Neural cell (in vitro differentiated cells): ENCODE measurements at regions not wholly inside any gene's neighbourhood (a gene's known extent, or its start where the extent isn't known, plus 50 kb on each side); places are given as distances from the start of the nearest gene placed in this dataset.

ENCODE experiments used
- CTCF ChIP-seq: fragments of 450-650 bp; IDR thresholded peaks from 2 replicates; pipeline ENCODE4 v1.5.1; 2014; ENCODE audit warnings: antibody characterized with exemption, mild to moderate bottlenecking, moderate library complexity; ENCODE audit not compliant: poor library complexity, severe bottlenecking
- EZH2 ChIP-seq: fragments of 200-600, 300-800 bp; shearing (Covaris generic), sonication (generic); IDR thresholded peaks from 2 replicates; pipeline ENCODE4 v1.6.1; 2014; ENCODE audit warnings: antibody characterized with exemption, low read length, borderline replicate concordance, mild to moderate bottlenecking; ENCODE audit not compliant: insufficient read depth, poor library complexity, severe bottlenecking

- TF ChIP-seq EZH2 (no peak), CTCF (no peak)
These were observed 162.5 kb downstream of the DLL1 start for GRCh38 chr6:170128346-170128745.
